SK-N-SH (cell line): ENCODE measurements at regions not wholly inside any gene's neighbourhood (a gene's known extent, or its start where the extent isn't known, plus 50 kb on each side); places are given as distances from the start of the nearest gene placed in this dataset.

Source experiments
- CTCF ChIA-PET: fragments of 300-600, 350-600 bp; formaldehyde crosslinking; extraction: SDS; loops from one replicate; lab custom pipeline; 2021; lab: Yijun Ruan, JAX
- POLR2A ChIA-PET: fragments of 350-600 bp; sonication (Branson Sonifier 250); formaldehyde crosslinking; extraction: SDS; loops from one replicate; lab custom pipeline; 2020; ENCODE audit warnings: antibody characterized with exemption, inconsistent platforms; lab: Yijun Ruan, JAX
- DNase-seq: peaks from one replicate; pipeline ENCODE4 v3.0.0; 2012
- H2AFZ ChIP-seq: fragments of 200-600 bp; sonication (generic); 2 replicates; pipeline ENCODE4 v1.8.1; 2016; ENCODE audit warnings: antibody characterized with exemption, mild to moderate bottlenecking, low read depth
- H3F3A ChIP-seq: fragments of 200-600 bp; sonication (generic); replicated peaks from 2 replicates; pipeline ENCODE3; 2016; ENCODE audit warnings: antibody characterized with exemption, mild to moderate bottlenecking; ENCODE audit not compliant: insufficient read depth
- H3K27ac ChIP-seq, 2 experiments: fragments of 200-500 bp in 1 of 2; fragments of 200-600 bp in 1 of 2; sonication (Bioruptor generic) in 1 of 2; sonication (generic), shearing (Covaris generic) in 1 of 2; 2 replicates each; pipeline versions ENCODE4 v1.5.1 to v1.6.1; 2014 to 2016; ENCODE audit warnings: low read depth in 2 of 2, inconsistent platforms in 1 of 2, low read length in 1 of 2, mild to moderate bottlenecking in 1 of 2, mixed read lengths in 1 of 2
- H3K27me3 ChIP-seq: fragments of 200-600 bp; sonication (generic), shearing (Covaris generic); 2 replicates; pipeline ENCODE4 v1.6.1; 2016; ENCODE audit warnings: mixed run types; ENCODE audit not compliant: insufficient read depth
- H3K36me3 ChIP-seq, 2 experiments: fragments of 200-500 bp in 1 of 2; fragments of 200-600 bp in 1 of 2; sonication (Bioruptor generic) in 1 of 2; sonication (generic) in 1 of 2; replicated peaks in 1 of 2; 2 replicates each; pipeline versions ENCODE3 to v1.5.1; 2014 to 2016; ENCODE audit warnings: low read length in 1 of 2, mild to moderate bottlenecking in 1 of 2; ENCODE audit not compliant: insufficient read depth in 2 of 2, control insufficient read depth in 1 of 2
- H3K4me1 ChIP-seq, 2 experiments: fragments of 200-500 bp in 1 of 2; fragments of 200-600 bp in 1 of 2; sonication (Bioruptor generic) in 1 of 2; sonication (generic), shearing (Covaris generic) in 1 of 2; 2 replicates each; pipeline versions ENCODE4 v1.5.1 to v1.6.1; 2014 to 2016; ENCODE audit warnings: low read depth in 1 of 2, low read length in 1 of 2, mixed run types in 1 of 2; ENCODE audit not compliant: insufficient read depth in 2 of 2, control insufficient read depth in 1 of 2
- H3K4me2 ChIP-seq: fragments of 200-600 bp; sonication (generic), shearing (Covaris generic); 2 replicates; pipeline ENCODE4 v1.6.1; 2017; ENCODE audit warnings: mixed run types
- H3K4me3 ChIP-seq, 2 experiments: fragments of 200-500 bp in 1 of 2; fragments of 200-600 bp in 1 of 2; sonication (Bioruptor generic) in 1 of 2; sonication (generic), shearing (Covaris generic) in 1 of 2; 2 replicates each; pipeline versions ENCODE4 v1.5.1 to v1.8.1; 2014 to 2016; ENCODE audit warnings: low read depth in 2 of 2, inconsistent platforms in 1 of 2, low read length in 1 of 2, mild to moderate bottlenecking in 1 of 2, mixed read lengths in 1 of 2, moderate library complexity in 1 of 2
- H3K79me2 ChIP-seq: fragments of 200-600 bp; sonication (generic); 2 replicates; pipeline ENCODE4 v1.8.1; 2017; ENCODE audit warnings: mild to moderate bottlenecking; ENCODE audit not compliant: insufficient read depth
- H3K9ac ChIP-seq: fragments of 200-600 bp; sonication (generic); 2 replicates; pipeline ENCODE4 v1.6.1; 2017; ENCODE audit warnings: mixed run types
- H3K9me2 ChIP-seq: fragments of 200-600 bp; sonication (generic); 2 replicates; pipeline ENCODE4 v1.6.1; 2017; ENCODE audit warnings: mixed run types
- H3K9me3 ChIP-seq: fragments of 200-600 bp; sonication (generic); 2 replicates; pipeline ENCODE4 v1.6.1; 2017; ENCODE audit warnings: mixed run types, mild to moderate bottlenecking, moderate library complexity
- H4K20me1 ChIP-seq: fragments of 200-600 bp; sonication (generic); 2 replicates; pipeline ENCODE4 v1.6.1; 2017; ENCODE audit warnings: mild to moderate bottlenecking, mixed run types; ENCODE audit not compliant: insufficient read depth
- CHD2 ChIP-seq: fragments of 150-350 bp; IDR thresholded peaks from 2 replicates; pipeline ENCODE4 v1.6.1; 2018; ENCODE audit warnings: low read length; ENCODE audit not compliant: partially characterized antibody
- CTCF ChIP-seq: fragments of 200-600 bp; sonication (generic); IDR thresholded peaks from 2 replicates; pipeline ENCODE4 v1.6.1; 2017; ENCODE audit warnings: antibody characterized with exemption, mild to moderate bottlenecking, moderate library complexity
- ELF1 ChIP-seq: IDR thresholded peaks from 2 replicates; pipeline ENCODE4 v1.4.0; 2012
- EP300 ChIP-seq, 2 experiments: IDR thresholded peaks; 2 replicates each; pipeline versions ENCODE4 v1.4.0 to v1.6.1; 2012; ENCODE audit warnings: borderline replicate concordance in 1 of 2, low read depth in 1 of 2, low read length in 1 of 2
- MAX ChIP-seq: IDR thresholded peaks from 2 replicates; pipeline ENCODE4 v1.4.0; 2012; ENCODE audit warnings: low read depth
- MEF2A ChIP-seq: IDR thresholded peaks from 2 replicates; pipeline ENCODE4 v1.4.0; 2012; ENCODE audit warnings: low read depth, borderline replicate concordance
- RAD21 ChIP-seq: IDR thresholded peaks from 2 replicates; pipeline ENCODE4 v1.6.1; 2012; ENCODE audit warnings: mild to moderate bottlenecking, low read length
- SIN3A ChIP-seq: IDR thresholded peaks from 2 replicates; pipeline ENCODE4 v1.6.1; 2012; ENCODE audit warnings: low read depth, mild to moderate bottlenecking, low read length, moderate library complexity, borderline replicate concordance
- SMC3 ChIP-seq: IDR thresholded peaks from 2 replicates; pipeline ENCODE4 v1.6.1; 2012; ENCODE audit warnings: low read depth, low read length, improper control_type of control experiment
- TCF12 ChIP-seq: IDR thresholded peaks from 2 replicates; pipeline ENCODE4 v1.4.0; 2012
- YY1 ChIP-seq: IDR thresholded peaks from 2 replicates; pipeline ENCODE4 v1.4.0; 2012; ENCODE audit warnings: low read depth, mild to moderate bottlenecking
- WGBS: methylation state at CpG from one replicate; pipeline ENCODE4 v1.1.6; 2017; ENCODE audit warnings: low lambda C conversion rate; 5-methylcytosine and 5-hydroxymethylcytosine counted together

- no peaks in the 10 kb centered on the region; the same call in 1 of the 2 replicates for H3K9me3 ChIP-seq
- H3K4me2 ChIP-seq, result no peak overlapping the region
- TF ChIP-seq EP300 (IDR thresholded peaks at IDR 0.05; ENCODE audit: borderline replicate concordance in 1 of 2, low read depth in 1 of 2, low read length in 1 of 2) (no peak), ELF1 (no peak), SIN3A (no peak), CHD2 (no peak), TCF12 (peak; percentile 19; the same call in 1 of the 2 replicates)
- POLR2A ChIA-PET, result no interaction called here
- CTCF ChIA-PET, result interaction anchor here (2.3 to 2.4 kb wide), 2 partner anchors 40 to 57 kb away, joined by 7 to 10 read pairs; no protein-coding TSS in a partner anchor
- H2AFZ ChIP-seq, result no peak overlapping the region
- H3K79me2 ChIP-seq, result no peaks in the 10 kb centered on the region
- H3K36me3 ChIP-seq, result no peaks in the 10 kb centered on the region
- no peak overlapping the region for H3K4me3 ChIP-seq
- no peaks in the 10 kb centered on the region for H3K27me3 ChIP-seq
- H3K27ac ChIP-seq, result no peak overlapping the region
- DNase-seq, result no peak
- H3K9me2 ChIP-seq, result no peaks in the 10 kb centered on the region
- H3K4me1 ChIP-seq, result no peaks in the 10 kb centered on the region
- H4K20me1 ChIP-seq, result no peaks in the 10 kb centered on the region
- no peaks in the 10 kb centered on the region for H3F3A ChIP-seq
- H3K9ac ChIP-seq, result no peak overlapping the region
- WGBS, result 50% methylated on average over 3 of the region's 3 CpGs
These were observed 68.7 kb downstream of the ADAMTS1 start for GRCh38 chr21:26776310-26777021.

DNA sequence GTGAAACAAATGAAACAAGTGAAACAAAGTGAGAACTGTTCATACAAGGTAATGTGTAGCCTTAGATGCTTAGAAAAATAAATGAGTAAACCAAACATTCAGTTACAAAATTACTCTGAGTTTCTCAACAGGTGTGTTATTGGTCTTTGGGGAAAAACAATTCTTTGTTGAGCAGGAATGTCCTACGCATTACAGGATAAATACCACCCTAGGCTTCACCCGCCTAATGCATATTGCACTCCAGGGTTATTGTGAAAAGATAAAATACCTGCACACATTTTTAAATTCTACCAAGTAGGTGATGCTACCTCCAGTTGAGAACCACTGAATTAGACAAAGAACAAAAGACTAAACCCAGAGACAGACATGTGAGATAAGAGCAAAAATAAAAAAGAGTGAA is 72.2 kb downstream of the ADAMTS1 start:
- DNase-seq, result no peak
- Histone ChIP-seq H3K9ac (no peak overlapping the region), H3K27me3 (no peaks in the 10 kb centered on the region), H3K79me2 (no peaks in the 10 kb centered on the region), H3K27ac (no peak overlapping the region), H3K4me3 (no peak overlapping the region), H3K4me1 (no peaks in the 10 kb centered on the region)
- WGBS, result 85% methylated on average over 2 of the region's 2 CpGs
- POLR2A ChIA-PET, result no interaction called here
- TF ChIP-seq EP300 (IDR thresholded peaks at IDR 0.05; ENCODE audit: borderline replicate concordance in 1 of 2, low read depth in 1 of 2, low read length in 1 of 2), result no peak
- TF ChIP-seq, all 33 proteins: peak for 0
- no peaks in the 10 kb centered on the region for H3K36me3 ChIP-seq
- no peak overlapping the region for H3K4me2 ChIP-seq
- no peaks in the 10 kb centered on the region for H3F3A ChIP-seq
- no peaks in the 10 kb centered on the region for H4K20me1 ChIP-seq
- CTCF ChIA-PET, result no interaction called here
- no peak overlapping the region for H2AFZ ChIP-seq
- H3K9me2 ChIP-seq, result no peaks in the 10 kb centered on the region
- no peaks in the 10 kb centered on the region for H3K9me3 ChIP-seq

- no peaks in the 10 kb centered on the region for H3K4me1 ChIP-seq
- H3F3A ChIP-seq, result no peaks in the 10 kb centered on the region
- ChIA-PET POLR2A (no interaction called here), CTCF (interaction anchor here (1.0 to 1.8 kb wide), 8 partner anchors 11 to 1976 kb away, joined by 3 to 7 read pairs (median 4); no protein-coding TSS in a partner anchor)
- H3K79me2 ChIP-seq, result no peaks in the 10 kb centered on the region
- H3K9me3 ChIP-seq, result no peaks in the 10 kb centered on the region
- H4K20me1 ChIP-seq, result no peaks in the 10 kb centered on the region
- no peak overlapping the region; a peak in 1 of 4 replicates for H3K4me3 ChIP-seq
- H3K4me2 ChIP-seq, result no peak overlapping the region
- no peaks in the 10 kb centered on the region for H3K36me3 ChIP-seq
- WGBS, result 20% methylated on average over 6 of the region's 6 CpGs
- no peaks in the 10 kb centered on the region for H3K27me3 ChIP-seq
- H3K9me2 ChIP-seq, result no peaks in the 10 kb centered on the region
- 0 out of 2 replicates have a peak overlapping the region, but pooled peaks have one; percentile 16 for H2AFZ ChIP-seq
- peak; percentile 40 for DNase-seq
- TF ChIP-seq MAX (no peak), MEF2A (no peak), YY1 (no peak), RAD21 (peak; percentile 74), SMC3 (peak; percentile 58), CTCF (peak; percentile 78)
- no peak overlapping the region for H3K27ac ChIP-seq
- no peak overlapping the region for H3K9ac ChIP-seq
These were observed 75.5 kb downstream of the ADAMTS1 start for GRCh38 chr21:26769613-26770188.
